GM19324 (cell line): ENCODE measurements at regions not wholly inside any gene's neighbourhood (a gene's known extent, or its start where the extent isn't known, plus 50 kb on each side); places are given as distances from the start of the nearest gene placed in this dataset.
A peak's percentile ranks its signal among the peaks of the same experiment; 100 is the strongest.
"Not testable (repeated sequence)": the region's sequence is repeated elsewhere in the genome, so short reads cannot be mapped to it uniquely, and the experiment has no call there.

Source experiments
- ATAC-seq: cut with Tn5 transposase; IDR thresholded peaks from one replicate; pipeline ENCODE4 v1.9.1; 2021; ENCODE audit warnings: mild to moderate bottlenecking, moderate library complexity; ENCODE audit not compliant: unreplicated experiment, low FRiP score

GRCh38 chr7:142637240-142637639 lies 112.0 kb upstream of the PRSS1 start:
- no peak for ATAC-seq

DNA sequence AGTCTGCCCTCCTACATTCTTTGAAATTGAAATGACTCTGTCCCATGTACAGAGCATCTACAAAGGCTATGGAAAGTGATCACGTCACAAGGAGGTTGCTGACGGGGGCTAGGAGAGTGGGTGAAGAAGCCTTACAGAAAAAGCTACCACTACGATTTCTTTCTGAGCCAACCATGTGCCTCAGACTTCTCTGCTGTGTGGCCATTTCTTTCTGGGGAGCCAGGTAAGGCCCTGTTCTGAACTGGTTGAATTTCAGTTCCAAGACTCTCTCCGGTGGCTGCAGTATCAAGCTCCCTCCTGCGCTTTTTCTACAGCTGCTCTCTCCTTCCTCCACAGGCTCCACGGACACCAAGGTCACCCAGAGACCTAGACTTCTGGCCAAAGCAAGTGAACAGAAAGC lies 112.5 kb upstream of the PRSS1 start:
- ATAC-seq, result no peak

GRCh38 chr7:142636107-142636506 lies 113.2 kb upstream of the PRSS1 start:
- not testable (repeated sequence) for ATAC-seq

- peak; percentile 87 for ATAC-seq
Observed at GRCh38 chr7:142632271-142633134, 116.8 kb upstream of the PRSS1 start.

GRCh38 chr7:142629588-142630260 lies 119.5 kb upstream of the PRSS1 start:
- ATAC-seq, result no peak

DNA sequence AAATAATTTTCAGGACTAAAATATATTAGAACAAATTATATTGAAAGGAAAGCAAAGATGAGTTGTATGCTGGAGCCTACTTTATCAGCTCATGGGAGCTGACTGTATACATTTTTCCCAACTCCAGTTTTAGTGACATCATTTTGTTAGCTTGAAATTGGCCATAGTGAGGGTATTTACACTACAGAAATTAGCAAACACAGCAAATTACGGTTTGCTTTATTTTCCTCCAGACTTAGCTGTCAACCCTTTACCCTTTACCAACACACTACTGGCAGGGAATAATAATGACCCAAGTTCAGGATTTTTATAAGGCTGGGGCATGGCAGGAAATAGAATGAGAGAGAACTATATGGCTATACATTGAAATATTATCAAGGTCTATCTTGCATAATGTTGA lies 120.3 kb upstream of the PRSS1 start:
- ATAC-seq, result no peak

GRCh38 chr7:142627223-142627622 lies 122.0 kb upstream of the PRSS1 start:
- not testable (repeated sequence) for ATAC-seq

GRCh38 chr7:142626420-142627035 lies 122.7 kb upstream of the PRSS1 start:
- ATAC-seq, result peak; percentile 66

DNA sequence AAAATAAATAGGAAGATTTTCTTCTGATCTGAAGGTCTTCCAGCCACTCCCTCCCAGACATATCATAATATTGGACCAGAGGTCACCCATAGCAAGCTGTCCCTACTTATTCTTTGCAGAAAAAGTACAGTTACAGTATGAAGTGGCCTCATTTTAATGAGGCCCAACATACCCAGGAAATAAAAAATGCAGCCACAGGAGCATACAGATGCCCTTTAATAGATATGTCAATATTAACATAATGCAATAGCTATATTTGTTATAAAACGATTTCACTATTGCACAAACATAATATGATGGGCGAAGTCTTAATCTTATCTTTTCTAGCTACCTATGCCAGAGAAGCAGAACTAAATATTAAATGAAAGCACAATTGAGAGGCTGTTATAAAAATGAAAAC lies 124.1 kb upstream of the PRSS1 start:
- ATAC-seq, result not testable (repeated sequence)

- no peak for ATAC-seq
Observed at GRCh38 chr7:142620402-142620801, 128.9 kb upstream of the PRSS1 start.

DNA sequence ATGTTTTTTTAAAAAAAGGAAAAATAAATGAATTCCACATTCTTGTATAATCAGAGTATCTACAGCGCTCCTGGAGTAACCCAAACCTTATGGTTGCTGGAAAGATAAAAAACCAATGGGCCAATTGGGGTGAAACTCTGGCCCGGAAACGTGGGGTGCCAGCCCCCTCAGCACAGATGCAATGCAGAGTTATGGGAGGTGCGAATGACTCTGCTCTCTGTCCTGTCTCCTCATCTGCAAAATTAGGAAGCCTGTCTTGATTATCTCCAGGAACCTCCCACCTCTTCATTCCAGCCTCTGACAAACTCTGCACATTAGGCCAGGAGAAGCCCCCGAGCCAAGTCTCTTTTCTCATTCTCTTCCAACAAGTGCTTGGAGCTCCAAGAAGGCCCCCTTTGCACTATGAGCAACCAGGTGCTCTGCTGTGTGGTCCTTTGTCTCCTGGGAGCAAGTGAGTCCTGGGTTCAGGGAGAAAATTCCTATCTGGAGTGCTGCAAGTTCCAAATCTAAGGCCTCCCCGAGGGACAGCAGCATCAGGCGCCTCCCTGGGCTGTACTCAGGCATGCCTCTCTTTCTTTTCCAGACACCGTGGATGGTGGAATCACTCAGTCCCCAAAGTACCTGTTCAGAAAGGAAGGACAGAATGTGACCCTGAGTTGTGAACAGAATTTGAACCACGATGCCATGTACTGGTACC lies 130.5 kb upstream of the PRSS1 start:
- ATAC-seq, result no peak

GRCh38 chr7:142616842-142617241 lies 132.4 kb upstream of the PRSS1 start:
- no peak for ATAC-seq

DNA sequence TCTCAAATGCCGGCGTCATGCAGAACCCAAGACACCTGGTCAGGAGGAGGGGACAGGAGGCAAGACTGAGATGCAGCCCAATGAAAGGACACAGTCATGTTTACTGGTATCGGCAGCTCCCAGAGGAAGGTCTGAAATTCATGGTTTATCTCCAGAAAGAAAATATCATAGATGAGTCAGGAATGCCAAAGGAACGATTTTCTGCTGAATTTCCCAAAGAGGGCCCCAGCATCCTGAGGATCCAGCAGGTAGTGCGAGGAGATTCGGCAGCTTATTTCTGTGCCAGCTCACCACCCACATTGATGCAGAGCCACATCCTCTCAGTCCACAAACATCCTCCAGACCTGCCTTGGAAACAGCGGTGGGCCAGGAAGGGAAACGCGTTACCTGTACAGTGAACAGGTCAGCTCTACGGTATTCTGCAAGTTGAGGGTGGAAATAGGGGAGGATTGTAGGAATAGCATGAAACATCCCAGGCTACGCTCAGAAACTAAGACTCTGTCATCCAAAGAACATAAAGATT lies 133.1 kb upstream of the PRSS1 start:
- no peak for ATAC-seq

DNA sequence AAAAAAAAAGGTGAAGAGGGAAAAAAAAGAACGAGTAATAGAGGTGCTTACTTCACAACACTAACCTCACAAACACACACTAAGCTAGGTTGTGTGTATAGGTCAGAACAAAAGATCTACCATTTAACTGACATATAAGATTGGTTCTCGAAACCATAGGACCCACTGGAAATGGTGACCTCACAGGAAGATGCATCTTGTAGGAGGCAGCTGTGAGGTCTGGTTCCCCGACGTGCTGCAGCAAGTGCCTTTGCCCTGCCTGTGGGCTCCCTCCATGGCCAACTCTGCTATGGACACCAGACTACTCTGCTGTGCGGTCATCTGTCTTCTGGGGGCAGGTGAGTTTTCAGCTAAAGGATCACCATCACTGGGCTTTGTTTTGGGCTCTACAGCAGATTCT lies 133.8 kb upstream of the PRSS1 start:
- no peak for ATAC-seq

- ATAC-seq, result no peak
Observed at GRCh38 chr7:142614116-142614515, 135.2 kb upstream of the PRSS1 start.

DNA sequence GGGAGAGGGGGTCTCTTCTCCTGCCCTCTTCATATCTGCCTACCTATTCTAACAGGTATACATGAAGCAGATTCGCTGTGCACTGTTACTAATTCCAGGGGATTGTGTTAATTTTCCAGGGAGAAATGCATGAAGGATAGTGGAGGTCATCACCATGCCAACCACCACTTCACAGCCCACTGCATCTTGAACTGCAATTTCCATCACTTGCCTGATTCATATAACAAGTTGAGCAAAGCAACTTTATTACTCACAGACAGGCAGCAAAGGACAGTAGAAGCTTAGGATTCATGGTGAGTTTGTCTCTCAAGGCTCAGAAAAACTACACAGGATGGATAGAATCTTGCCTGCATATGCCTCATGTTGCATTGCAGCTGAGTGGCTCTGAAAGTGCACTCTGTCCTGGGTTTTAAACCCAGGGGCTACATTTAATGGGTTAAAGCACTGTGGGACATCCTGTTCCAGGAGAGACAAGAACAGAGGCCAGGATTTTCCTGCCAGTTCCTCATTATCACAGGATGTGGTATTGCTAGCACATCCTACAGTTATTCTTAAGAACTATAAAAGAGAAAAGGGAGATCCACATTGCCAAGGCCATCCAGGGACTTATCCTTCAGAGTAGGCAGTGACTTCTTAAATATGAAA lies 136.9 kb upstream of the PRSS1 start:
- no peak for ATAC-seq

GRCh38 chr7:142611566-142612236 lies 137.6 kb upstream of the PRSS1 start:
- no peak for ATAC-seq

- ATAC-seq, result no peak
Observed at GRCh38 chr7:142608630-142609428, 140.4 kb upstream of the PRSS1 start.

DNA sequence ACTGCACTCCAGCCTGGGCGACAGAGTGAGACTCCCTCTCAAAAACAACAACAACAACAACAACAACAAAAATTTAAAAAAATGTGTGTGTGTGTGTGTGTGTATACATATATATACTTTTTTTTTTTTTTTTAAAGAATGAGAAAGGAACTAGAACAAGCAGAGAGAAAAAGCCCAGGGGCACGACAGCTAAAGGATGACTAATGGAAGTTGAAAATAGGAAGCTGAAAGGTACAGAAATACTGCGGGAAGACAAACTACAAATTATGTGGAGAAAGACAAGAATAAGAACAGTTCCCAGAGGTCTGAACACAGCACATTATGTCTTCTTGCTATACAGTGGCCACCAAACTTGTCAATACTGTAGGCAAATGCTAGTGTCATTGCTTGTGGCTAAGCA lies 141.9 kb upstream of the PRSS1 start:
- ATAC-seq, result no peak
